Keratinocyte (primary cell): ENCODE measurements at regions not wholly inside any gene's neighbourhood (a gene's known extent, or its start where the extent isn't known, plus 50 kb on each side); places are given as distances from the start of the nearest gene placed in this dataset.

Experiments
- DNase-seq: peaks from one replicate; pipeline ENCODE4 v3.0.0-alpha.2; 2011; ENCODE audit warnings: low read depth, missing footprints, low spot score
- FAIRE-seq: peaks from 2 replicates; lab custom pipeline; 2011; peaks lifted over from hg19 to GRCh38; lab: Jason Lieb, UNC
- H2AFZ ChIP-seq: 2 replicates; pipeline ENCODE4 v1.6.0; 2012; ENCODE audit warnings: low read length, control low read depth, inconsistent platforms; ENCODE audit not compliant: control insufficient read depth
- H3K27ac ChIP-seq: 2 replicates; pipeline ENCODE4 v1.5.1; 2011; ENCODE audit warnings: low read length; ENCODE audit not compliant: control insufficient read depth, insufficient read depth
- H3K27me3 ChIP-seq: 3 replicates; pipeline ENCODE4 v1.6.0; 2011; ENCODE audit warnings: low read length; ENCODE audit not compliant: control insufficient read depth, insufficient read depth; ENCODE audit errors: extremely low read depth
- H3K36me3 ChIP-seq, 2 experiments: 2 replicates in 1 of 2; 3 replicates in 1 of 2; pipeline ENCODE4 v1.5.1; 2011; ENCODE audit warnings: low read length in 2 of 2, mild to moderate bottlenecking in 1 of 2; ENCODE audit not compliant: control insufficient read depth in 2 of 2, insufficient read depth in 2 of 2; ENCODE audit errors: extremely low read depth in 1 of 2
- H3K4me1 ChIP-seq: 3 replicates; pipeline ENCODE4 v1.5.1; 2011; ENCODE audit warnings: low read length; ENCODE audit not compliant: control insufficient read depth, insufficient read depth; ENCODE audit errors: extremely low read depth
- H3K4me2 ChIP-seq: 3 replicates; pipeline ENCODE4 v1.6.0; 2011; ENCODE audit warnings: low read depth, low read length; ENCODE audit not compliant: control insufficient read depth, insufficient read depth; ENCODE audit errors: extremely low read depth
- H3K4me3 ChIP-seq, 3 experiments: fragments of 200-600 bp in 1 of 3; sonication (generic) in 1 of 3; 2 replicates in 2 of 3; 3 replicates in 1 of 3; pipeline ENCODE4 v1.5.1; 2011 to 2016; ENCODE audit warnings: low read length in 3 of 3, mild to moderate bottlenecking in 3 of 3, control low read depth in 2 of 3, inconsistent platforms in 1 of 3, low read depth in 1 of 3, mixed read lengths in 1 of 3, mixed run types in 1 of 3, moderate library complexity in 1 of 3; ENCODE audit not compliant: control insufficient read depth in 2 of 3, insufficient read depth in 2 of 3; ENCODE audit errors: extremely low read depth in 1 of 3
- H3K79me2 ChIP-seq: 2 replicates; pipeline ENCODE4 v1.6.0; 2012; ENCODE audit warnings: low read length; ENCODE audit not compliant: control insufficient read depth, insufficient read depth
- H3K9ac ChIP-seq: 3 replicates; pipeline ENCODE4 v1.6.0; 2011; ENCODE audit warnings: low read length; ENCODE audit not compliant: control insufficient read depth, insufficient read depth; ENCODE audit errors: extremely low read depth
- H3K9me1 ChIP-seq: 3 replicates; pipeline ENCODE4 v1.6.0; 2011; ENCODE audit warnings: low read length; ENCODE audit not compliant: control insufficient read depth, insufficient read depth; ENCODE audit errors: extremely low read depth
- H3K9me3 ChIP-seq: 2 replicates; pipeline ENCODE4 v1.5.1; 2012; ENCODE audit warnings: low read depth, low read length; ENCODE audit not compliant: control insufficient read depth
- H4K20me1 ChIP-seq: 3 replicates; pipeline ENCODE4 v1.6.0; 2011; ENCODE audit warnings: low read length; ENCODE audit not compliant: control insufficient read depth, insufficient read depth; ENCODE audit errors: extremely low read depth
- EZH2 ChIP-seq: IDR thresholded peaks from one replicate; pipeline ENCODE4 v1.6.1; 2012; ENCODE audit warnings: inconsistent platforms, mild to moderate bottlenecking, low read length, moderate library complexity
- dilution Hi-C: fragments of 300-500 bp; cut with MboI; formaldehyde crosslinking; loops from one replicate; pipeline ENCODE4 v1.7.0; 2020; ENCODE audit warnings: low sequenced_read_pairs; ENCODE audit not compliant: extremely low pct_ligation_motif_present
- TF ChIP-seq, protein P1 (sequence below), 3 experiments: IDR thresholded peaks in 1 of 3; conservative IDR thresholded peaks in 1 of 3; optimal IDR thresholded peaks in 1 of 3; 2 replicates in 2 of 3; 3 replicates in 1 of 3; pipeline versions ENCODE3 to v1.5.1; 2011; ENCODE audit warnings: low read length in 3 of 3, mild to moderate bottlenecking in 3 of 3, moderate library complexity in 2 of 3, control low read depth in 1 of 3, inconsistent platforms in 1 of 3; ENCODE audit not compliant: insufficient read depth in 2 of 3; ENCODE audit errors: extremely low read depth in 1 of 3

DNA sequence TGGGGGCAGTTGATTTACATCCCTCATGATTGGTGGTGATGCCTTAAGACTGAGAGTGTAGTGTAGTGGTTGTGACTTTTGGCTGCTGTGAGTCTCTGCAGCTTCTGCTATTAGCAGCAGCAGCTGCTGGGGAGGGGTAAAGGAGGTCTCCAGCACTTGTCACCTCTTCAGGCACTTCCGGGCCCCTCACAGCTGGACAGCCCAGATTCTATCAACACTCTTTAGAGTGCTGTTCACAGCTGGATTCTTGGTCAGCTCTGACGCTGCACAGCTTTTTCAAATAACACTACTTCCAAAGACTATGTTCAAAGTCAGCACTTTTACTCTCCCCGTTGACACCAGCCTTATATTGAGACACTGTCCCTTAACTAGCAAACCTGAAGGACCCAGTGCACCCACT, 396.0 kb downstream of the MEIS1 start:
- Histone ChIP-seq H4K20me1 (no peaks in the 10 kb centered on the region), H3K27me3 (no peaks in the 10 kb centered on the region), H3K4me2 (no peak overlapping the region), H3K36me3 (no peaks in the 10 kb centered on the region), H3K4me1 (no peaks in the 10 kb centered on the region), H3K9me3 (no peaks in the 10 kb centered on the region), H3K9ac (no peak overlapping the region), H2AFZ (no peak overlapping the region), H3K9me1 (no peaks in the 10 kb centered on the region), H3K79me2 (no peaks in the 10 kb centered on the region), H3K4me3 (no peak overlapping the region), H3K27ac (no peak overlapping the region)
- FAIRE-seq, result no peak
- TF ChIP-seq, protein P1, sequence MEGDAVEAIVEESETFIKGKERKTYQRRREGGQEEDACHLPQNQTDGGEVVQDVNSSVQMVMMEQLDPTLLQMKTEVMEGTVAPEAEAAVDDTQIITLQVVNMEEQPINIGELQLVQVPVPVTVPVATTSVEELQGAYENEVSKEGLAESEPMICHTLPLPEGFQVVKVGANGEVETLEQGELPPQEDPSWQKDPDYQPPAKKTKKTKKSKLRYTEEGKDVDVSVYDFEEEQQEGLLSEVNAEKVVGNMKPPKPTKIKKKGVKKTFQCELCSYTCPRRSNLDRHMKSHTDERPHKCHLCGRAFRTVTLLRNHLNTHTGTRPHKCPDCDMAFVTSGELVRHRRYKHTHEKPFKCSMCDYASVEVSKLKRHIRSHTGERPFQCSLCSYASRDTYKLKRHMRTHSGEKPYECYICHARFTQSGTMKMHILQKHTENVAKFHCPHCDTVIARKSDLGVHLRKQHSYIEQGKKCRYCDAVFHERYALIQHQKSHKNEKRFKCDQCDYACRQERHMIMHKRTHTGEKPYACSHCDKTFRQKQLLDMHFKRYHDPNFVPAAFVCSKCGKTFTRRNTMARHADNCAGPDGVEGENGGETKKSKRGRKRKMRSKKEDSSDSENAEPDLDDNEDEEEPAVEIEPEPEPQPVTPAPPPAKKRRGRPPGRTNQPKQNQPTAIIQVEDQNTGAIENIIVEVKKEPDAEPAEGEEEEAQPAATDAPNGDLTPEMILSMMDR (optimal IDR thresholded peaks at IDR 0.05 in 1 of 3, IDR thresholded peaks at IDR 0.05 in 1 of 3, conservative IDR thresholded peaks at IDR 0.05 in 1 of 3; ENCODE audit: extremely low read depth in 1 of 3, insufficient read depth in 2 of 3, low read length in 3 of 3), result no peak
- no peak for TF ChIP-seq EZH2
- no peak for DNase-seq
- dilution Hi-C loops, result no loop called here

DNA sequence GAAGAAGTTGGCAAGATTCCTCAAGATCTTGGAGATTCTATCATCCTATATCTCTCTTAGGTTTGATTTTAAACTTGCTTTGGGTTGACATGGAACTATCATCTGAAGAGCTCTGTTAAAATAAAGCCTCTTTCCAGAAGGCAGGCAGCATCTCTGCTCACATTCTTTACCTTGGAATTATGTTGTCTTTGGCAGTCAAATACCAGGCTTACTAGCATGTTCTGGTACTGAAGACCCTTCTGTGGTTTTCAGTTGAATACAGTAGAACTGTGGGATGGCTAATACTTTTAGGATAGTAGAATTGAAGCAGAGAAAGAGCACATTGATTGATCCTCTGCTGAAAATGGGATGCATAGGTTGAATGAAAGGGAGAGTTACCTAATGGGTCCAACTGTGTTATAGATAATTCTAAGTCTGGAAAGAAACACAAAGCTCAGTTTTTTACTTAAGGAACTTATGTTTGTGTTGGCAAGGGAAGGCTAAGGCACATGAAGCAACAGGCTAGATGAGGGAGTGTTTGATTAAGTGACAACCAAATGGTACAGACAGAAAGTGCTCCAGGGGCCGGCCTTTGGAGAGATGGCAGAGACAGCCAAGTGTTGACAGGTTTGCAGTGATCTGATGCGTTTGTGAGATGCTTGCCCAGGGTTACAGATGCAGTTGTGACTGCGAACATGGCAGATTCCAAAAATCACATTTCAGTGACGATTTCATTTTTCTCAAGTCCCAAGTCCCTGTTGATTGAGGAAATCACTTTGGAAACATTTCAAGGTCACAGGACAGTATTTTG, 397.9 kb downstream of the MEIS1 start:
- Histone ChIP-seq H3K9me3 (no peaks in the 10 kb centered on the region), H3K79me2 (no peaks in the 10 kb centered on the region), H3K27me3 (no peaks in the 10 kb centered on the region), H3K9ac (no peak overlapping the region), H3K4me2 (no peak overlapping the region), H3K4me3 (no peak overlapping the region), H3K4me1 (peaks cover under 1% of the 10 kb centered on the region), H2AFZ (no peak overlapping the region), H4K20me1 (no peaks in the 10 kb centered on the region), H3K9me1 (no peaks in the 10 kb centered on the region), H3K36me3 (no peaks in the 10 kb centered on the region), H3K27ac (no peak overlapping the region)
- FAIRE-seq (no peak), DNase-seq (no peak)
- TF ChIP-seq, protein P1 (optimal IDR thresholded peaks at IDR 0.05 in 1 of 3, IDR thresholded peaks at IDR 0.05 in 1 of 3, conservative IDR thresholded peaks at IDR 0.05 in 1 of 3; ENCODE audit: extremely low read depth in 1 of 3, insufficient read depth in 2 of 3, low read length in 3 of 3), result no peak
- no peak for TF ChIP-seq EZH2
- dilution Hi-C loops, result no loop called here
